ENCODE measurements at regions not wholly inside any gene's neighbourhood (a gene's known extent, or its start where the extent isn't known, plus 50 kb on each side); places are given as distances from the start of the nearest gene placed in this dataset.

DNA sequence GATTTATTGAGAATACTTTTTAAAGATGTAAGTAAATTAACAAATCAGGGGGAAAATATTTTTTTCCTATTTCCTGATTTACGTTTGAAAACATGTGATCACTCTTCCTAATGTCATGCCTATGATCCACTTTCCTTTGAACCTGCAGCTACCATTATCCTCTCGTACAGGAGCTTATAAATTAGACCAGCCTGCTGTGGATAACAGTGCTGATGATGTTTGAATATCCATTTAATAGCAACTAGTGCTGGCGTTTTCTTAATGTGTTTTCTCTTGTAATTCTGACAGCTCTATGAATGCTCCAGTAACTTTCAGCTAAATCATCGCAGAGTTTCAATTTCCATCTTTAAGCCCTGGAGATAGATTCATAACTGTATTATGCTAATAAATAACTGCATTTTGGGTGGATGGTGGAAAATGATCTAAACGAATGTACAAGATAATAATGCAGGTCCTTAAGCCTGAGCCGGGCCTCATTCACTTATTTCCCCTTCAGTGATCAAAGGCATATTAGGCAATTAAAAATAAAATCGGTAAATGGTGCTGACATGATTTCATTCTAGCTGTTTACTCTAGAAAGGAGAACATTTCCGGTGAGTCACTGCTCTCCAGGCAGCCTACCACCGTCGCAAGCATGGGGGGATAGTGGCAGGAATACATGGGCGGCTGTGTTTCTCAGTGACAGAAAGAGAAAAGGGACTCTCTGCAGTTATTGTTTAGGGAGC, 58.5 kb upstream of the SLC24A5 start:
- TF ChIP-seq, protein P1, sequence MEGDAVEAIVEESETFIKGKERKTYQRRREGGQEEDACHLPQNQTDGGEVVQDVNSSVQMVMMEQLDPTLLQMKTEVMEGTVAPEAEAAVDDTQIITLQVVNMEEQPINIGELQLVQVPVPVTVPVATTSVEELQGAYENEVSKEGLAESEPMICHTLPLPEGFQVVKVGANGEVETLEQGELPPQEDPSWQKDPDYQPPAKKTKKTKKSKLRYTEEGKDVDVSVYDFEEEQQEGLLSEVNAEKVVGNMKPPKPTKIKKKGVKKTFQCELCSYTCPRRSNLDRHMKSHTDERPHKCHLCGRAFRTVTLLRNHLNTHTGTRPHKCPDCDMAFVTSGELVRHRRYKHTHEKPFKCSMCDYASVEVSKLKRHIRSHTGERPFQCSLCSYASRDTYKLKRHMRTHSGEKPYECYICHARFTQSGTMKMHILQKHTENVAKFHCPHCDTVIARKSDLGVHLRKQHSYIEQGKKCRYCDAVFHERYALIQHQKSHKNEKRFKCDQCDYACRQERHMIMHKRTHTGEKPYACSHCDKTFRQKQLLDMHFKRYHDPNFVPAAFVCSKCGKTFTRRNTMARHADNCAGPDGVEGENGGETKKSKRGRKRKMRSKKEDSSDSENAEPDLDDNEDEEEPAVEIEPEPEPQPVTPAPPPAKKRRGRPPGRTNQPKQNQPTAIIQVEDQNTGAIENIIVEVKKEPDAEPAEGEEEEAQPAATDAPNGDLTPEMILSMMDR (IDR thresholded peaks at IDR 0.05; ENCODE audit: low read depth, low read length): no peak
- Histone ChIP-seq H3K4me3 (no peak overlapping the region), H3K9me3 (ENCODE audit: low read depth) (no peaks in the 10 kb centered on the region), H3K27me3 (no peaks in the 10 kb centered on the region), H3K36me3 (no peaks in the 10 kb centered on the region), H3K27ac (no peak overlapping the region), H3K4me1 (ENCODE audit: low read depth) (no peaks in the 10 kb centered on the region)
- peak in 1 of 2 donors; percentile 11 for DNase-seq (ENCODE audit: low read depth in 1 of 2, low spot score in 1 of 2)

DNA sequence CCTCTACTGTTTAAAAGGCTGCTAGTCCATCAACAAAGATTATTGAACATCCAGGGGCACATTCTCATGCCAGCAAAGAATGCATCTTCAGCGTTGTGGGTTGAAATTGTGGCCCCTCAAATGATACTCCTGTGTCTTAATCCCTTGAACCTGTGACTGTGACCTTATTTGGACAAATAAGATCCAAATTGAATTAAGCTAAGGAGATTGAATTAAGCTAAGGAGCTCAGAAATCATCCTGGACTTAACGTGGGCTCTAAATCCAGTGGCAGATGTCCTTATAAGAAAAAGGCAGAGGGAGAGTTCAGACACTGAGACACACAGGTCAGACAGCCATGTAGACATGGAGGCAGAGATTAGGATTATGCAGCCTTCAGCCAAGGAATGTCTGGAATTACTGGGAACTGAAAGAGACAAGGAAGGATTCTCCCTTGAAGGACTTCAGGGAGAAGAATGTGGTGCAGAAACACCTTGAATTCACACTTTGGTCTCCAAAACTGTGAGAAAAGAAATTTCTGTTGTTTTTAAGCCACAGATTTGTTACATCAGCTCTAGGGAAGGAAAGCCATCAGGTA, 57.3 kb upstream of the SLC24A5 start:
- H3K4me3 ChIP-seq: no peak overlapping the region
- DNase-seq (ENCODE audit: low read depth in 1 of 2, low spot score in 1 of 2): no peak
- no peaks in the 10 kb centered on the region for H3K27me3 ChIP-seq
- H3K36me3 ChIP-seq: no peaks in the 10 kb centered on the region
- TF ChIP-seq, protein P1 (IDR thresholded peaks at IDR 0.05; ENCODE audit: low read depth, low read length): no peak
- H3K9me3 ChIP-seq (ENCODE audit: low read depth): no peaks in the 10 kb centered on the region
- H3K27ac ChIP-seq: no peak overlapping the region
- H3K4me1 ChIP-seq (ENCODE audit: low read depth): no peaks in the 10 kb centered on the region

DNA sequence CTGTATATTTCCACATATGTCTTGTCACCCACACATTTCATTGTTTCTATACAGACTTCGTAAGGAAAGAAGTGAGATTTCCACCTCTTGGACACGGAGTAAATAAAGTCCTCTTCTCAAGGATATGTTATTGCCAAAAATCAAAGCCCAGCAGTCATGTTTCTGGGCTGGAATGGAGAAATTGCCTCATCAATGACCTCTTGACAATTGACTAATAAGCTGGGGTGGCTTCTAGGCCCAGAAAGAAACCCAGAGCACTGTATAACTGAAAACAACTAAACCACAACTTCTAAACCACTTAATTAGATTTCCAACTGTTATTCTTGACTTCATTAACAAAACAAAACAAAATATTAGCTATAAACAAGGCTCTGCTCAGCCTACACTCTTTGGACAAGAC, 56.4 kb upstream of the SLC24A5 start:
- no peak overlapping the region for H3K4me3 ChIP-seq
- no peak for DNase-seq (ENCODE audit: low read depth in 1 of 2, low spot score in 1 of 2)
- H3K27me3 ChIP-seq: no peaks in the 10 kb centered on the region
- TF ChIP-seq, protein P1 (IDR thresholded peaks at IDR 0.05; ENCODE audit: low read depth, low read length): no peak
- no peaks in the 10 kb centered on the region for H3K36me3 ChIP-seq
- no peaks in the 10 kb centered on the region for H3K4me1 ChIP-seq (ENCODE audit: low read depth)
- H3K27ac ChIP-seq: no peak overlapping the region
- H3K9me3 ChIP-seq (ENCODE audit: low read depth): no peaks in the 10 kb centered on the region

DNA sequence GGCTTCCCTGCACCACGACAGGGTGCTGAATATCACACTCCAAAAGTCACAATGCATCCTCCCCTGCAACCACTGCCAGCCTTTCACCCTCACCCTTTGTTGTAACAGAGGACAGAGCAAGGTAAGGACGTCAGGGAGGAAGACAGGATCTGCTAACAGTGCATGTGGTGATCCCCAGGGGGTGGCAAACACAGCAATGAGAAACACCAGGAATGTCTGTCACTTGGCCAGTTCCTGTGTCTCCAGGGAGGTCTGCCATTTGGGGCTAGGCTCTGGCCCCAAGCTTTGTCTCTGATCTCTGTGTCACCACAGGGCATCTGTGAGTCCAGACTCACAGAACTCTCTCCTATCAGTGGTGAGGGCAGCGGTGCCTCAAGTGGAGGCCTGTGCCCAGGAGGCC, 54.3 kb upstream of the SLC24A5 start:
- Histone ChIP-seq H3K4me1 (ENCODE audit: low read depth) (no peaks in the 10 kb centered on the region), H3K27ac (no peak overlapping the region), H3K9me3 (ENCODE audit: low read depth) (no peaks in the 10 kb centered on the region), H3K4me3 (no peak overlapping the region), H3K36me3 (no peaks in the 10 kb centered on the region), H3K27me3 (no peaks in the 10 kb centered on the region)
- TF ChIP-seq, protein P1 (IDR thresholded peaks at IDR 0.05; ENCODE audit: low read depth, low read length): no peak
- no peak for DNase-seq (ENCODE audit: low read depth in 1 of 2, low spot score in 1 of 2)
